ENCODE measurements at regions not wholly inside any gene's neighbourhood (a gene's known extent, or its start where the extent isn't known, plus 50 kb on each side); places are given as distances from the start of the nearest gene placed in this dataset.

- POLR2A ChIA-PET = no interaction called here
- no peak for FAIRE-seq
- in situ Hi-C loops (cut with MboI) (no loop called here), intact Hi-C loops (cut with micrococcal nuclease; ENCODE audit: unreplicated experiment) (no loop called here)
- Histone ChIP-seq H3K4me2 (ENCODE audit: control insufficient read depth, insufficient read depth) (no peak overlapping the region), H3K79me2 (ENCODE audit: control insufficient read depth, insufficient read depth, low read length) (no peaks in the 10 kb centered on the region), H2AFZ (ENCODE audit: control insufficient read depth, low read depth, low read length) (no peak overlapping the region; the same call in 1 of the 2 replicates), H4K20me1 (ENCODE audit: control insufficient read depth, insufficient read depth) (no peaks in the 10 kb centered on the region), H3K9ac (ENCODE audit: control insufficient read depth, insufficient read depth, low read length) (no peak overlapping the region), H3K36me3 (ENCODE audit: control insufficient read depth in 2 of 2, insufficient read depth in 2 of 2, low read length in 1 of 2) (no peaks in the 10 kb centered on the region), H3K4me1 (ENCODE audit: control insufficient read depth, insufficient read depth, low read length) (peaks cover 3% of the 10 kb centered on the region; the same call in 1 of the 2 replicates), H3K9me3 (replicated peaks; ENCODE audit: control insufficient read depth, insufficient read depth, low read length) (no peaks in the 10 kb centered on the region), H3K27me3 (replicated peaks in 1 of 2; ENCODE audit: control insufficient read depth in 2 of 2, insufficient read depth in 2 of 2, low read length in 1 of 2) (peaks cover 0 to 3% of the 10 kb centered on the region in 2 experiments; a peak in 1 of 4 replicates), H3K4me3 (no peak overlapping the region), H3K27ac (ENCODE audit: control insufficient read depth, insufficient read depth) (no peak overlapping the region)
- 0% methylated on average over 2 of the region's 2 CpGs for WGBS (ENCODE audit: insufficient coverage, insufficient replicate concordance, low lambda C conversion rate, missing lambda C conversion rate)
- CTCF ChIA-PET = no interaction called here
- DNase-seq (ENCODE audit: low read depth, low spot score) = peak; percentile 15
- ATAC-seq = peak; percentile 75
- SMC1A ChIA-PET (ENCODE audit: uncharacterized antibody, unreplicated experiment) = interaction anchor here (0.8 kb wide), 1 partner anchor 10 kb away, joined by 3 read pairs; no protein-coding TSS in a partner anchor
- RAD21 ChIA-PET (ENCODE audit: unreplicated experiment) = no interaction called here
- BruUV-seq (replicated peaks) = no TSS peak
- TF ChIP-seq BMI1 (IDR thresholded peaks at IDR 0.05; ENCODE audit: borderline replicate concordance) (no peak), ZSCAN29 (IDR thresholded peaks at IDR 0.05) (no peak), FOXM1 (IDR thresholded peaks at IDR 0.05; ENCODE audit: low read depth, low read length) (no peak), RBBP5 (conservative IDR thresholded peaks at IDR 0.05) (no peak), MYC (IDR thresholded peaks at IDR 0.05; ENCODE audit: insufficient read depth, insufficient read length, insufficient replicate concordance, low read length, severe bottlenecking) (no peak), SPI1 (IDR thresholded peaks at IDR 0.05; ENCODE audit: borderline replicate concordance, insufficient read depth, low read depth, low read length) (no peak), PML (IDR thresholded peaks at IDR 0.05; ENCODE audit: low read length) (no peak), RELB (IDR thresholded peaks at IDR 0.05; ENCODE audit: low read depth) (no peak), EED (IDR thresholded peaks at IDR 0.05; ENCODE audit: low read depth) (no peak), RAD21 (IDR thresholded peaks at IDR 0.05; ENCODE audit: insufficient read depth, low read depth, low read length) (no peak), SP1 (IDR thresholded peaks at IDR 0.05; ENCODE audit: low read depth, low read length) (no peak), USF1 (IDR thresholded peaks at IDR 0.05; ENCODE audit: borderline replicate concordance, extremely low read length, insufficient read depth, low read depth, low read length) (no peak), DPF2 (IDR thresholded peaks at IDR 0.05) (no peak), EP300 (IDR thresholded peaks at IDR 0.05; ENCODE audit: borderline replicate concordance in 1 of 2, control insufficient read depth in 1 of 2, low read depth in 2 of 2, low read length in 2 of 2) (no peak), IKZF2 (IDR thresholded peaks at IDR 0.05) (no peak; a peak in 1 of 4 replicates), SKIL (IDR thresholded peaks at IDR 0.05; ENCODE audit: low read depth, poor library complexity, severe bottlenecking) (peak; percentile 28)
- TF ChIP-seq, protein P1, sequence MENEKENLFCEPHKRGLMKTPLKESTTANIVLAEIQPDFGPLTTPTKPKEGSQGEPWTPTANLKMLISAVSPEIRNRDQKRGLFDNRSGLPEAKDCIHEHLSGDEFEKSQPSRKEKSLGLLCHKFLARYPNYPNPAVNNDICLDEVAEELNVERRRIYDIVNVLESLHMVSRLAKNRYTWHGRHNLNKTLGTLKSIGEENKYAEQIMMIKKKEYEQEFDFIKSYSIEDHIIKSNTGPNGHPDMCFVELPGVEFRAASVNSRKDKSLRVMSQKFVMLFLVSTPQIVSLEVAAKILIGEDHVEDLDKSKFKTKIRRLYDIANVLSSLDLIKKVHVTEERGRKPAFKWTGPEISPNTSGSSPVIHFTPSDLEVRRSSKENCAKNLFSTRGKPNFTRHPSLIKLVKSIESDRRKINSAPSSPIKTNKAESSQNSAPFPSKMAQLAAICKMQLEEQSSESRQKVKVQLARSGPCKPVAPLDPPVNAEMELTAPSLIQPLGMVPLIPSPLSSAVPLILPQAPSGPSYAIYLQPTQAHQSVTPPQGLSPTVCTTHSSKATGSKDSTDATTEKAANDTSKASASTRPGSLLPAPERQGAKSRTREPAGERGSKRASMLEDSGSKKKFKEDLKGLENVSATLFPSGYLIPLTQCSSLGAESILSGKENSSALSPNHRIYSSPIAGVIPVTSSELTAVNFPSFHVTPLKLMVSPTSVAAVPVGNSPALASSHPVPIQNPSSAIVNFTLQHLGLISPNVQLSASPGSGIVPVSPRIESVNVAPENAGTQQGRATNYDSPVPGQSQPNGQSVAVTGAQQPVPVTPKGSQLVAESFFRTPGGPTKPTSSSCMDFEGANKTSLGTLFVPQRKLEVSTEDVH (IDR thresholded peaks at IDR 0.05; ENCODE audit: low read depth, partially characterized antibody) = no peak
- TF ChIP-seq, protein P2, sequence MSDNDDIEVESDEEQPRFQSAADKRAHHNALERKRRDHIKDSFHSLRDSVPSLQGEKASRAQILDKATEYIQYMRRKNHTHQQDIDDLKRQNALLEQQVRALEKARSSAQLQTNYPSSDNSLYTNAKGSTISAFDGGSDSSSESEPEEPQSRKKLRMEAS (IDR thresholded peaks at IDR 0.05; ENCODE audit: low read depth, low read length) = no peak
Measured at GRCh38 chr4:152112887-152113286, 352.1 kb upstream of the GATB start.

All from GM12878 (cell line).